H9 (cell line): ENCODE measurements at regions not wholly inside any gene's neighbourhood (a gene's known extent, or its start where the extent isn't known, plus 50 kb on each side); places are given as distances from the start of the nearest gene placed in this dataset.

Experiments
- DNase-seq: peaks from one replicate; pipeline ENCODE4 v3.0.0-alpha.2; 2017
- H2AFZ ChIP-seq: one replicate; pipeline ENCODE4 v1.6.1; 2013; ENCODE audit warnings: mild to moderate bottlenecking, low read length, control low read depth, moderate library complexity
- H2AK5ac ChIP-seq: 2 replicates; pipeline ENCODE4 v1.6.1; 2013; ENCODE audit warnings: low read length, control low read depth, mixed read lengths; ENCODE audit not compliant: insufficient read length
- H2BK120ac ChIP-seq: one replicate; pipeline ENCODE4 v1.6.1; 2013; ENCODE audit warnings: low read depth, mild to moderate bottlenecking, low read length, control low read depth, inconsistent platforms; ENCODE audit not compliant: poor library complexity, severe bottlenecking
- H2BK12ac ChIP-seq: 2 replicates; pipeline ENCODE4 v1.6.1; 2013; ENCODE audit warnings: low read length, control low read depth, mixed read lengths, low read depth; ENCODE audit not compliant: insufficient read length
- H2BK15ac ChIP-seq: 2 replicates; pipeline ENCODE4 v1.6.1; 2013; ENCODE audit warnings: low read depth, low read length, control low read depth
- H2BK20ac ChIP-seq: one replicate; pipeline ENCODE4 v1.6.1; 2013; ENCODE audit warnings: low read depth, mild to moderate bottlenecking, low read length, control low read depth, inconsistent platforms; ENCODE audit not compliant: poor library complexity, severe bottlenecking
- H2BK5ac ChIP-seq: 2 replicates; pipeline ENCODE4 v1.6.1; 2013; ENCODE audit warnings: low read length, control low read depth, mixed read lengths; ENCODE audit not compliant: insufficient read length
- H3K14ac ChIP-seq: 2 replicates; pipeline ENCODE4 v1.6.1; 2013; ENCODE audit warnings: low read length, control low read depth; ENCODE audit not compliant: insufficient read depth
- H3K18ac ChIP-seq: 2 replicates; pipeline ENCODE4 v1.6.1; 2013; ENCODE audit warnings: low read depth, mild to moderate bottlenecking, mixed read lengths, low read length, control low read depth; ENCODE audit not compliant: insufficient read length
- H3K23ac ChIP-seq: 2 replicates; pipeline ENCODE4 v1.6.1; 2013; ENCODE audit warnings: low read length, control low read depth, mixed read lengths, low read depth; ENCODE audit not compliant: insufficient read length
- H3K23me2 ChIP-seq: 2 replicates; pipeline ENCODE4 v1.6.1; 2013; ENCODE audit warnings: low read depth, mild to moderate bottlenecking, mixed read lengths, low read length, control low read depth; ENCODE audit not compliant: insufficient read length, poor library complexity, severe bottlenecking
- H3K27ac ChIP-seq: 2 replicates; pipeline ENCODE4 v1.5.1; 2013; ENCODE audit warnings: low read length, control low read depth, mixed read lengths, low read depth; ENCODE audit not compliant: insufficient read length
- H3K27me3 ChIP-seq: 2 replicates; pipeline ENCODE4 v1.6.1; 2013; ENCODE audit warnings: low read length, control low read depth, inconsistent platforms; ENCODE audit not compliant: insufficient read depth
- H3K4ac ChIP-seq: 2 replicates; pipeline ENCODE4 v1.6.1; 2013; ENCODE audit warnings: low read depth, mild to moderate bottlenecking, control low read depth, inconsistent platforms, low read length, moderate library complexity
- H3K4me1 ChIP-seq: 2 replicates; pipeline ENCODE4 v1.6.1; 2013; ENCODE audit warnings: low read length, control low read depth, inconsistent platforms; ENCODE audit not compliant: insufficient read depth
- H3K4me2 ChIP-seq: 2 replicates; pipeline ENCODE4 v1.6.1; 2013; ENCODE audit warnings: low read length, control low read depth, mixed read lengths; ENCODE audit not compliant: insufficient read length, insufficient read depth
- H3K56ac ChIP-seq: 2 replicates; pipeline ENCODE4 v1.6.1; 2013; ENCODE audit warnings: low read depth, mild to moderate bottlenecking, mixed read lengths, low read length, control low read depth; ENCODE audit not compliant: insufficient read length
- H3K79me1 ChIP-seq: 2 replicates; pipeline ENCODE4 v1.6.1; 2013; ENCODE audit warnings: low read depth, mild to moderate bottlenecking, moderate library complexity, low read length, control low read depth, inconsistent platforms; ENCODE audit not compliant: insufficient read depth, poor library complexity, severe bottlenecking
- H3K79me2 ChIP-seq: 2 replicates; pipeline ENCODE4 v1.6.1; 2013; ENCODE audit warnings: low read length, control low read depth, inconsistent platforms; ENCODE audit not compliant: insufficient read depth
- H3K9ac ChIP-seq: 2 replicates; pipeline ENCODE4 v1.6.1; 2013; ENCODE audit warnings: low read length, control low read depth, mixed read lengths; ENCODE audit not compliant: insufficient read length; ENCODE audit errors: extremely low read depth
- H3K9me3 ChIP-seq: one replicate; pipeline ENCODE4 v1.6.1; 2013; ENCODE audit warnings: low read depth, low read length, inconsistent platforms; ENCODE audit not compliant: control insufficient read depth
- H3T11ph ChIP-seq: one replicate; pipeline ENCODE4 v1.6.1; 2013; ENCODE audit warnings: mild to moderate bottlenecking, low read length, control low read depth, inconsistent platforms
- H4K20me1 ChIP-seq: one replicate; pipeline ENCODE4 v1.6.1; 2013; ENCODE audit not compliant: control insufficient read depth, insufficient read length, insufficient read depth
- H4K5ac ChIP-seq: 2 replicates; pipeline ENCODE4 v1.6.1; 2013; ENCODE audit warnings: low read depth, mild to moderate bottlenecking, mixed read lengths, low read length, control low read depth; ENCODE audit not compliant: insufficient read length
- H4K8ac ChIP-seq: replicated peaks from 2 replicates; pipeline ENCODE4 v1.6.1; 2013; ENCODE audit warnings: low read length, control low read depth, mixed read lengths, low read depth; ENCODE audit not compliant: insufficient read length
- H4K91ac ChIP-seq: 2 replicates; pipeline ENCODE4 v1.6.1; 2013; ENCODE audit warnings: low read depth, mild to moderate bottlenecking, moderate library complexity, mixed read lengths, low read length, control low read depth; ENCODE audit not compliant: insufficient read length
- H3K27ac Mint-ChIP-seq, 3 experiments: 2 replicates in 2 of 3; 3 replicates in 1 of 3; pipeline ENCODE4 v1.8.0; 2020 to 2021; ENCODE audit warnings: mixed read lengths in 3 of 3, mild to moderate bottlenecking in 1 of 3, moderate library complexity in 1 of 3
- H3K27me3 Mint-ChIP-seq: 2 replicates; pipeline ENCODE4 v1.8.0; 2021; ENCODE audit warnings: low read depth, mild to moderate bottlenecking, moderate library complexity, mixed read lengths
- H3K36me3 Mint-ChIP-seq, 3 experiments: 2 replicates in 2 of 3; 3 replicates in 1 of 3; pipeline ENCODE4 v1.8.0; 2020 to 2021; ENCODE audit warnings: low read depth in 3 of 3, mixed read lengths in 3 of 3; ENCODE audit not compliant: insufficient read depth in 1 of 3
- H3K4me1 Mint-ChIP-seq, 2 experiments: 2 replicates each; pipeline ENCODE4 v1.8.0; 2020; ENCODE audit warnings: mixed read lengths in 2 of 2
- H3K4me3 Mint-ChIP-seq, 2 experiments: 2 replicates in 1 of 2; 3 replicates in 1 of 2; pipeline ENCODE4 v1.8.0; 2020 to 2021; ENCODE audit warnings: mild to moderate bottlenecking in 2 of 2, mixed read lengths in 2 of 2, moderate library complexity in 1 of 2
- H3K9me3 Mint-ChIP-seq, 2 experiments: 2 replicates in 1 of 2; 3 replicates in 1 of 2; pipeline ENCODE4 v1.8.0; 2020; ENCODE audit warnings: mild to moderate bottlenecking in 2 of 2, mixed read lengths in 2 of 2, moderate library complexity in 1 of 2
- CTCF ChIP-seq: fragments of 200-600 bp; sonication (generic); conservative IDR thresholded peaks from 3 replicates; pipeline ENCODE4 v1.8.0; 2021; ENCODE audit warnings: antibody characterized with exemption, mild to moderate bottlenecking
- WGBS: extraction: QIAGEN DNeasy Blood & Tissue Kit; methylation state at CpG from one replicate; pipeline ENCODE4 v1.1.7; 2013; ENCODE audit warnings: missing lambda C conversion rate, low lambda C conversion rate, mixed read lengths; ENCODE audit not compliant: insufficient read length; ENCODE audit errors: extremely low coverage; 5-methylcytosine and 5-hydroxymethylcytosine counted together

- peaks cover 0 to 2% of the 10 kb centered on the region in 2 experiments; a peak in 1 of 5 replicates for H3K9me3 Mint-ChIP-seq
- H3K23ac ChIP-seq, result no peak overlapping the region
- no peak overlapping the region for H2BK120ac ChIP-seq
- H3K79me2 ChIP-seq, result no peaks in the 10 kb centered on the region
- no peak overlapping the region for H2BK15ac ChIP-seq
- H4K8ac ChIP-seq, result no peak overlapping the region
- H3K4ac ChIP-seq, result no peak overlapping the region
- no peak overlapping the region for H2BK5ac ChIP-seq
- H3K18ac ChIP-seq, result no peak overlapping the region
- H3K27ac ChIP-seq, result no peak overlapping the region
- no peak overlapping the region for H2AK5ac ChIP-seq
- no peaks in the 10 kb centered on the region for H3K23me2 ChIP-seq
- no peak overlapping the region for H3K56ac ChIP-seq
- TF ChIP-seq CTCF, result no peak
- H4K20me1 ChIP-seq, result no peaks in the 10 kb centered on the region
- H2BK20ac ChIP-seq, result no peak overlapping the region
- H2BK12ac ChIP-seq, result no peak overlapping the region
- no peak overlapping the region for H3K9ac ChIP-seq
- H3K36me3 Mint-ChIP-seq, result peaks cover 0 to 4% (median 0%) of the 10 kb centered on the region in 3 experiments; a peak in 2 of 7 replicates
- no peaks in the 10 kb centered on the region for H3K79me1 ChIP-seq
- no peak for DNase-seq
- H3T11ph ChIP-seq, result no peak overlapping the region
- no peak overlapping the region for H4K5ac ChIP-seq
- H3K4me2 ChIP-seq, result no peak overlapping the region
- H3K4me1 Mint-ChIP-seq, result peaks cover 0 to 6% of the 10 kb centered on the region in 2 experiments; a peak in 1 of 4 replicates
- H4K91ac ChIP-seq, result no peak overlapping the region
- H3K27ac Mint-ChIP-seq, result no peak overlapping the region
- H3K4me1 ChIP-seq, result no peaks in the 10 kb centered on the region
- no peak overlapping the region for H3K14ac ChIP-seq
- H3K27me3 Mint-ChIP-seq, result no peaks in the 10 kb centered on the region
- WGBS, result no CpG with 5 or more reads among the region's 2 CpGs
- no peaks in the 10 kb centered on the region for H3K27me3 ChIP-seq
- no peak overlapping the region for H3K4me3 Mint-ChIP-seq
- no peaks in the 10 kb centered on the region for H3K9me3 ChIP-seq
- no peak overlapping the region for H2AFZ ChIP-seq
Observed at GRCh38 chrX:8005678-8006347, 78.6 kb upstream of the PNPLA4 start.
